ENCODE measurements at regions not wholly inside any gene's neighbourhood (a gene's known extent, or its start where the extent isn't known, plus 50 kb on each side); places are given as distances from the start of the nearest gene placed in this dataset.

- no peak for TF ChIP-seq CTCF (IDR thresholded peaks at IDR 0.05; ENCODE audit: low read depth, low read length)
- no peak for TF ChIP-seq POLR2A (IDR thresholded peaks at IDR 0.05; ENCODE audit: extremely low read depth, insufficient read length)
- no peak for TF ChIP-seq MYC (IDR thresholded peaks at IDR 0.05; ENCODE audit: low read depth, low read length)
- TF ChIP-seq MAX (IDR thresholded peaks at IDR 0.05; ENCODE audit: low read depth, low read length) = no peak
Measured at GRCh38 chr13:80860845-80861244, 519.9 kb upstream of the SPRY2 start.
